ENCODE measurements at regions not wholly inside any gene's neighbourhood (a gene's known extent, or its start where the extent isn't known, plus 50 kb on each side); places are given as distances from the start of the nearest gene placed in this dataset.

- Histone ChIP-seq H3K36me3 (ENCODE audit: control insufficient read depth in 2 of 2, insufficient read depth in 1 of 2, low read length in 2 of 2) (no peaks in the 10 kb centered on the region), H3K4me3 (ENCODE audit: low read depth, low read length) (no peak overlapping the region), H3K27ac (ENCODE audit: extremely low read depth, low read depth, low read length) (no peak overlapping the region), H3K9me3 (ENCODE audit: control insufficient read depth, insufficient read depth, low read depth, low read length) (no peaks in the 10 kb centered on the region), H3K4me1 (ENCODE audit: control insufficient read depth, insufficient read depth, low read length) (no peaks in the 10 kb centered on the region)
- TF ChIP-seq RBAK (tag by site-specific recombination; IDR thresholded peaks at IDR 0.05) (no peak), ZNF747 (tag by site-specific recombination; IDR thresholded peaks at IDR 0.05) (no peak), PBX3 (CRISPR knock-in tag; IDR thresholded peaks at IDR 0.05) (no peak), OSR2 (tag by site-specific recombination; IDR thresholded peaks at IDR 0.05) (no peak), ZFHX2 (tag by site-specific recombination; conservative IDR thresholded peaks at IDR 0.05) (no peak)
- POLR2A ChIA-PET = no interaction called here
- CTCF ChIA-PET = interaction anchor here (0.7 kb wide), 1 partner anchor 11 kb away, joined by 4 read pairs; no protein-coding TSS in a partner anchor
These were observed 434.9 kb downstream of the GPM6A start for GRCh38 chr4:175377203-175377602.

DNA sequence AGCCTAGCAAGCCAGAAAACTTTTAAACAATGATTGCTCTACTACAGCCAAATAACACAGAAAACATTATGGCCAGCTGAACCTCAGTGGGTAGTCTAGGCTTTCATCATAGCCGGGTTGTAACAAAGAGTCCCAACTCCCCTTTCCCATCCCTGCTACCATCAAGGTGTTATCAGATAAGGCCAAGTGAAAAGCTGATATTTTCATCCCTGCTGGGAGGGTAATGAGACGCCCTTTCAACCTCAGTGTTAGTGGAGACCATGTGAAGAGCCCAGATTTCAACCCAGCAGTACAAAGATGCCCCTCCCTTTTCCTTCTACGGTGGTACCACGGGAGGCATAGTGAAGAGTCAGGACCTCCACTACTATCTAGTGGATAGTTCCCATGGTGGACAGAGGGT is 433.7 kb downstream of the GPM6A start:
- TF ChIP-seq ZNF843 (tag by site-specific recombination; IDR thresholded peaks at IDR 0.05) (no peak), MYNN (tag by site-specific recombination; IDR thresholded peaks at IDR 0.05; ENCODE audit: borderline replicate concordance) (no peak), ZFP41 (tag by site-specific recombination; IDR thresholded peaks at IDR 0.05; ENCODE audit: borderline replicate concordance) (no peak), ZNF510 (tag by site-specific recombination; IDR thresholded peaks at IDR 0.05; ENCODE audit: insufficient replicate concordance) (no peak), HOXC10 (CRISPR knock-in tag; IDR thresholded peaks at IDR 0.05) (no peak), IKZF3 (tag by site-specific recombination; IDR thresholded peaks at IDR 0.05) (no peak), ZNF223 (tag by site-specific recombination; IDR thresholded peaks at IDR 0.05) (no peak), ZNF324 (tag by site-specific recombination; IDR thresholded peaks at IDR 0.05) (no peak), ZNF132 (tag by site-specific recombination; IDR thresholded peaks at IDR 0.05; ENCODE audit: borderline replicate concordance) (no peak), ZNF670 (tag by site-specific recombination; IDR thresholded peaks at IDR 0.05; ENCODE audit: low read depth) (no peak), ZSCAN18 (tag by site-specific recombination; IDR thresholded peaks at IDR 0.05) (no peak), ZNF629 (tag by site-specific recombination; IDR thresholded peaks at IDR 0.05) (no peak), ZNF121 (tag by site-specific recombination; IDR thresholded peaks at IDR 0.05) (no peak)
- Histone ChIP-seq H3K4me1 (ENCODE audit: control insufficient read depth, insufficient read depth, low read length) (no peaks in the 10 kb centered on the region), H3K36me3 (ENCODE audit: control insufficient read depth in 2 of 2, insufficient read depth in 1 of 2, low read length in 2 of 2) (no peaks in the 10 kb centered on the region), H3K4me3 (ENCODE audit: low read depth, low read length) (no peak overlapping the region), H3K27ac (ENCODE audit: extremely low read depth, low read depth, low read length) (no peak overlapping the region), H3K9me3 (ENCODE audit: control insufficient read depth, insufficient read depth, low read depth, low read length) (no peaks in the 10 kb centered on the region)
- CTCF ChIA-PET = no interaction called here
- POLR2A ChIA-PET = no interaction called here

GRCh38 chr4:175380841-175381240 is 431.2 kb downstream of the GPM6A start:
- Histone ChIP-seq H3K36me3 (ENCODE audit: control insufficient read depth in 2 of 2, insufficient read depth in 1 of 2, low read length in 2 of 2) (no peaks in the 10 kb centered on the region), H3K4me3 (ENCODE audit: low read depth, low read length) (no peak overlapping the region), H3K9me3 (ENCODE audit: control insufficient read depth, insufficient read depth, low read depth, low read length) (no peaks in the 10 kb centered on the region), H3K27ac (ENCODE audit: extremely low read depth, low read depth, low read length) (no peak overlapping the region), H3K4me1 (ENCODE audit: control insufficient read depth, insufficient read depth, low read length) (no peaks in the 10 kb centered on the region)
- ChIA-PET POLR2A (no interaction called here), CTCF (no interaction called here)
- no peak for TF ChIP-seq PRDM1 (tag by site-specific recombination; IDR thresholded peaks at IDR 0.05)
- no peak for TF ChIP-seq ZNF707 (tag by site-specific recombination; IDR thresholded peaks at IDR 0.05)
- TF ChIP-seq ZNF785 (tag by site-specific recombination; IDR thresholded peaks at IDR 0.05) = no peak
- no peak for TF ChIP-seq INSM2 (tag by site-specific recombination; IDR thresholded peaks at IDR 0.05)
- TF ChIP-seq ZNF585B (tag by site-specific recombination; IDR thresholded peaks at IDR 0.05) = no peak
- TF ChIP-seq ZNF768 (tag by site-specific recombination; IDR thresholded peaks at IDR 0.05) = no peak
- no peak for TF ChIP-seq ZNF354C (tag by site-specific recombination; IDR thresholded peaks at IDR 0.05; ENCODE audit: borderline replicate concordance, low read depth)
- no peak for TF ChIP-seq ELK4 (IDR thresholded peaks at IDR 0.05; ENCODE audit: borderline replicate concordance, low read depth, low read length)
- no peak for TF ChIP-seq ZNF280C (tag by site-specific recombination; IDR thresholded peaks at IDR 0.05)

Data from HEK293 (cell line).